Endothelial cell of umbilical vein (primary cell): ENCODE measurements at regions not wholly inside any gene's neighbourhood (a gene's known extent, or its start where the extent isn't known, plus 50 kb on each side); places are given as distances from the start of the nearest gene placed in this dataset.

ENCODE experiments used
- BruUV-seq: library from RNA; stranded (reverse); fragments of 400-500 nt; replicated peaks from 2 replicates; lab custom pipeline; 2021; lab: Mats Ljungman, UMichigan
- CTCF ChIA-PET: fragments of 300-600, 350-600 bp; sonication (Branson Sonifier 250); formaldehyde crosslinking; loops from one replicate; lab custom pipeline; 2021; ENCODE audit warnings: antibody characterized with exemption, inconsistent platforms; lab: Charles Lee
- POLR2A ChIA-PET: fragments of 300-600, 350-600 bp; sonication (Branson Sonifier 250); formaldehyde crosslinking; loops from one replicate; lab custom pipeline; 2021; ENCODE audit warnings: antibody characterized with exemption, inconsistent platforms; lab: Charles Lee
- DNase-seq: peaks from one replicate; pipeline ENCODE4 v3.0.0-alpha.2; 2011; ENCODE audit warnings: low read depth, low spot score
- FAIRE-seq: peaks from 2 replicates; lab custom pipeline; 2011; peaks lifted over from hg19 to GRCh38; lab: Jason Lieb, UNC
- H2AFZ ChIP-seq: 2 replicates; pipeline ENCODE4 v1.6.0; 2012; ENCODE audit warnings: low read depth, low read length, control low read depth, inconsistent platforms
- H3K27ac ChIP-seq: 2 replicates; pipeline ENCODE4 v1.5.1; 2011; ENCODE audit warnings: low read depth, mild to moderate bottlenecking, control low read depth, low read length, moderate library complexity; ENCODE audit not compliant: insufficient read depth
- H3K27me3 ChIP-seq, 2 experiments: 2 replicates each; pipeline versions ENCODE4 v1.6.0 to v1.6.1; 2011; ENCODE audit warnings: low read length in 2 of 2, mixed read lengths in 1 of 2; ENCODE audit not compliant: control insufficient read depth in 2 of 2, insufficient read depth in 2 of 2
- H3K36me3 ChIP-seq, 2 experiments: 2 replicates in 1 of 2; 3 replicates in 1 of 2; pipeline ENCODE4 v1.5.1; 2011; ENCODE audit warnings: low read length in 2 of 2, mild to moderate bottlenecking in 1 of 2, moderate library complexity in 1 of 2; ENCODE audit not compliant: control insufficient read depth in 2 of 2, insufficient read depth in 2 of 2; ENCODE audit errors: extremely low read depth in 1 of 2
- H3K4me1 ChIP-seq: 3 replicates; pipeline ENCODE4 v1.5.1; 2011; ENCODE audit warnings: mild to moderate bottlenecking, low read length; ENCODE audit not compliant: control insufficient read depth, insufficient read depth; ENCODE audit errors: extremely low read depth
- H3K4me2 ChIP-seq: 2 replicates; pipeline ENCODE4 v1.6.1; 2011; ENCODE audit warnings: low read length, control low read depth, mixed read lengths; ENCODE audit not compliant: insufficient read depth
- H3K4me3 ChIP-seq, 3 experiments: fragments of 200-600 bp in 1 of 3; sonication (generic), shearing (Covaris generic) in 1 of 3; replicated peaks in 1 of 3; 2 replicates each; pipeline ENCODE4 v1.5.1; 2011 to 2016; ENCODE audit warnings: control low read depth in 3 of 3, low read length in 3 of 3, mild to moderate bottlenecking in 2 of 3, inconsistent platforms in 1 of 3, low read depth in 1 of 3, moderate library complexity in 1 of 3; ENCODE audit not compliant: insufficient read depth in 1 of 3
- H3K79me2 ChIP-seq: 2 replicates; pipeline ENCODE4 v1.6.0; 2012; ENCODE audit warnings: low read length, inconsistent platforms; ENCODE audit not compliant: control insufficient read depth, insufficient read depth
- H3K9ac ChIP-seq: replicated peaks from 2 replicates; pipeline ENCODE3; 2011; ENCODE audit warnings: low read length, control low read depth; ENCODE audit not compliant: insufficient read depth; ENCODE audit errors: extremely low read depth
- H3K9me1 ChIP-seq: replicated peaks from 3 replicates; pipeline ENCODE4 v1.6.0; 2011; ENCODE audit warnings: mild to moderate bottlenecking, low read length; ENCODE audit not compliant: control insufficient read depth, insufficient read depth; ENCODE audit errors: extremely low read depth
- H3K9me3 ChIP-seq: replicated peaks from 2 replicates; pipeline ENCODE4 v1.5.1; 2012; ENCODE audit warnings: low read length, inconsistent platforms; ENCODE audit not compliant: control insufficient read depth, insufficient read depth
- H4K20me1 ChIP-seq: replicated peaks from 2 replicates; pipeline ENCODE3; 2011; ENCODE audit warnings: mild to moderate bottlenecking, low read length; ENCODE audit not compliant: control insufficient read depth, insufficient read depth; ENCODE audit errors: extremely low read depth
- CTCF ChIP-seq, 2 donors: IDR thresholded peaks; 1 replicate in 1 of 2; 2 replicates in 1 of 2; pipeline ENCODE4 v1.5.1; 2011; ENCODE audit warnings: low read length in 2 of 2, mild to moderate bottlenecking in 2 of 2, moderate library complexity in 2 of 2, control low read depth in 1 of 2, inconsistent platforms in 1 of 2, low read depth in 1 of 2; ENCODE audit not compliant: insufficient read depth in 1 of 2; ENCODE audit errors: extremely low read depth in 1 of 2
- EZH2 ChIP-seq: IDR thresholded peaks from 2 replicates; pipeline ENCODE4 v1.6.1; 2012; ENCODE audit warnings: borderline replicate concordance, low read depth, mild to moderate bottlenecking, moderate library complexity, low read length, inconsistent platforms; ENCODE audit not compliant: severe bottlenecking
- FOS ChIP-seq: IDR thresholded peaks from 2 replicates; pipeline ENCODE4 v1.6.1; 2011; ENCODE audit warnings: mild to moderate bottlenecking, low read length, moderate library complexity, borderline replicate concordance; ENCODE audit not compliant: insufficient read depth
- GATA2 ChIP-seq: IDR thresholded peaks from 2 replicates; pipeline ENCODE4 v1.7.0; 2011; ENCODE audit warnings: low read depth, mild to moderate bottlenecking, moderate library complexity, mixed read lengths, low read length; ENCODE audit not compliant: insufficient read length, insufficient read depth
- JUN ChIP-seq: IDR thresholded peaks from 2 replicates; pipeline ENCODE4 v1.6.1; 2011; ENCODE audit warnings: borderline replicate concordance, low read depth; ENCODE audit not compliant: insufficient read length, insufficient read depth
- MYC ChIP-seq: IDR thresholded peaks from one replicate; pipeline ENCODE4 v1.6.1; 2011; ENCODE audit warnings: mild to moderate bottlenecking, low read depth, low read length
- POLR2A ChIP-seq: IDR thresholded peaks from 2 replicates; pipeline ENCODE4 v1.6.1; 2012; ENCODE audit warnings: low read depth, mild to moderate bottlenecking, control low read depth, low read length
- POLR2AphosphoS5 ChIP-seq: IDR thresholded peaks from 2 replicates; pipeline ENCODE4 v1.6.1; 2012; ENCODE audit warnings: low read depth, mild to moderate bottlenecking, control low read depth, low read length, moderate library complexity; ENCODE audit not compliant: insufficient read depth
- dilution Hi-C: fragments of 300-500 bp; cut with MboI; formaldehyde crosslinking; loops from one replicate; pipeline ENCODE4 v1.15.0; 2019; ENCODE audit warnings: low sequenced_read_pairs; ENCODE audit not compliant: extremely low pct_ligation_motif_present
- intact Hi-C: fragments of 100-400 bp; cut with micrococcal nuclease; formaldehyde crosslinking; loops from one replicate; pipeline ENCODE4 v1.10.0; 2022
- TF ChIP-seq, protein P1 (sequence below): IDR thresholded peaks from 2 replicates; pipeline ENCODE4 v1.6.1; 2011; ENCODE audit not compliant: insufficient read depth, insufficient read length

DNA sequence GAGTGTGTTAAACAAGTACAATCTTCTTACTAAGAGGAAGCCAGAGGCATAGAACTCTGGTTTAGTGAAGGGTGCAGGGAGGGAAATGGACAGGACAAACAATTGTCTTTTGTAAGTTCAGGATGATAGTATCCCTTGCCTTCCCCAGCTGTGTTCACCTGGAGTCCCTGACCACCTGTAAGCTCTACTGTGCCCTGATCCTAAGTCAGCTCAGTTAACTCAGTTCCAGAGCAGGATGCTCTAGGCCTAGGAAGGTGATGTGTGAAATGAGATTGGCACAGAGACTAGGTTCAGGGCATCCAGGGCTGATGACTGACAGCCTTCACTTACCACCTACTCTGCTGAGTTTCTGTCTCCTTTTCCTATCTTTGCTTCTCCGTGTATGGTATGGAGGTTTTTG lies 333.0 kb downstream of the SUCLG1 start:
- Histone ChIP-seq H2AFZ (no peak overlapping the region), H4K20me1 (no peaks in the 10 kb centered on the region), H3K9me1 (no peaks in the 10 kb centered on the region), H3K27me3 (no peaks in the 10 kb centered on the region), H3K9me3 (peaks cover 2% of the 10 kb centered on the region), H3K27ac (no peak overlapping the region), H3K4me3 (no peak overlapping the region), H3K9ac (no peak overlapping the region), H3K36me3 (no peaks in the 10 kb centered on the region), H3K4me1 (no peaks in the 10 kb centered on the region), H3K79me2 (no peaks in the 10 kb centered on the region), H3K4me2 (no peak overlapping the region)
- no TSS peak for BruUV-seq
- POLR2A ChIA-PET, result no interaction called here
- FAIRE-seq (no peak), DNase-seq (no peak)
- dilution Hi-C loops, result no loop called here
- intact Hi-C loops, result no loop called here
- CTCF ChIA-PET, result no interaction called here
- TF ChIP-seq CTCF (IDR thresholded peaks at IDR 0.05; ENCODE audit: extremely low read depth in 1 of 2, insufficient read depth in 1 of 2, low read depth in 1 of 2, low read length in 2 of 2) (no peak), MYC (no peak), POLR2AphosphoS5 (no peak), FOS (no peak), EZH2 (no peak), POLR2A (no peak), JUN (no peak), GATA2 (no peak)
- TF ChIP-seq, protein P1, sequence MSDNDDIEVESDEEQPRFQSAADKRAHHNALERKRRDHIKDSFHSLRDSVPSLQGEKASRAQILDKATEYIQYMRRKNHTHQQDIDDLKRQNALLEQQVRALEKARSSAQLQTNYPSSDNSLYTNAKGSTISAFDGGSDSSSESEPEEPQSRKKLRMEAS, result no peak
